SK-N-SH (cell line): ENCODE measurements at regions not wholly inside any gene's neighbourhood (a gene's known extent, or its start where the extent isn't known, plus 50 kb on each side); places are given as distances from the start of the nearest gene placed in this dataset.

Source experiments
- CTCF ChIP-seq: fragments of 200-600 bp; sonication (generic); IDR thresholded peaks from 2 replicates; pipeline ENCODE4 v1.6.1; 2017; ENCODE audit warnings: antibody characterized with exemption, mild to moderate bottlenecking, moderate library complexity
- EP300 ChIP-seq, 2 experiments: IDR thresholded peaks; 2 replicates each; pipeline versions ENCODE4 v1.4.0 to v1.6.1; 2012; ENCODE audit warnings: borderline replicate concordance in 1 of 2, low read depth in 1 of 2, low read length in 1 of 2
- FOSL2 ChIP-seq: IDR thresholded peaks from 2 replicates; pipeline ENCODE4 v1.4.0; 2012; ENCODE audit warnings: low read depth, mild to moderate bottlenecking, moderate library complexity, borderline replicate concordance
- GABPA ChIP-seq: IDR thresholded peaks from 2 replicates; pipeline ENCODE4 v1.4.0; 2012; ENCODE audit warnings: low read depth, mild to moderate bottlenecking
- MXI1 ChIP-seq: IDR thresholded peaks from 2 replicates; pipeline ENCODE4 v1.6.1; 2012; ENCODE audit warnings: mild to moderate bottlenecking, low read depth, low read length, improper control_type of control experiment
- POLR2AphosphoS5 ChIP-seq: IDR thresholded peaks from 2 replicates; pipeline ENCODE4 v1.6.1; 2012; ENCODE audit warnings: low read depth, low read length
- TEAD4 ChIP-seq: IDR thresholded peaks from 2 replicates; pipeline ENCODE4 v1.4.0; 2012; ENCODE audit warnings: mild to moderate bottlenecking, borderline replicate concordance; ENCODE audit not compliant: insufficient read depth
- YY1 ChIP-seq: IDR thresholded peaks from 2 replicates; pipeline ENCODE4 v1.4.0; 2012; ENCODE audit warnings: low read depth, mild to moderate bottlenecking

GRCh38 chr20:24363031-24363430 lies 106.4 kb upstream of the SYNDIG1 start:
- TF ChIP-seq EP300 (IDR thresholded peaks at IDR 0.05; ENCODE audit: borderline replicate concordance in 1 of 2, low read depth in 1 of 2, low read length in 1 of 2) (no peak), GABPA (no peak), FOSL2 (no peak), TEAD4 (no peak), CTCF (no peak), MXI1 (no peak), YY1 (no peak), POLR2AphosphoS5 (no peak)
